ENCODE measurements at regions not wholly inside any gene's neighbourhood (a gene's known extent, or its start where the extent isn't known, plus 50 kb on each side); places are given as distances from the start of the nearest gene placed in this dataset.

DNA sequence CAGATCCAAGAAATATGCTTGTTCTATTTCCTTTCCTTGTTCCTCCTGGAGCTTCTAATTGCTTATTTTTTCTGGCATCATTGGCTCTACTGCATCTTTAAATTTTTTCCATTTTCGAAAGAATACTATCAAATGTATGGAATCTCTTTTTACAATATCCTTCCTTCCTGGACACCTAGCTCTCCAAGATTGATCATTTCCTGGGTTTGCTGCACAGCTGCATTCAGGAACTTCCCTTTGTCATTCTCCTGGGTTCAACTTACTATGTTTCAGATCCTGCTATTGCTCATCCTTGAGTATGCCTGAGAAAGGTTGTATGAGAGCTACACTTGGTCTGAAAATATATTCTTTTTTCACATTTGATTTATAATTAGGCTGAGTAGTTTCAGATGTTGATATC, 73.7 kb upstream of the ERCC6L2 start:
- TF ChIP-seq, protein P1, sequence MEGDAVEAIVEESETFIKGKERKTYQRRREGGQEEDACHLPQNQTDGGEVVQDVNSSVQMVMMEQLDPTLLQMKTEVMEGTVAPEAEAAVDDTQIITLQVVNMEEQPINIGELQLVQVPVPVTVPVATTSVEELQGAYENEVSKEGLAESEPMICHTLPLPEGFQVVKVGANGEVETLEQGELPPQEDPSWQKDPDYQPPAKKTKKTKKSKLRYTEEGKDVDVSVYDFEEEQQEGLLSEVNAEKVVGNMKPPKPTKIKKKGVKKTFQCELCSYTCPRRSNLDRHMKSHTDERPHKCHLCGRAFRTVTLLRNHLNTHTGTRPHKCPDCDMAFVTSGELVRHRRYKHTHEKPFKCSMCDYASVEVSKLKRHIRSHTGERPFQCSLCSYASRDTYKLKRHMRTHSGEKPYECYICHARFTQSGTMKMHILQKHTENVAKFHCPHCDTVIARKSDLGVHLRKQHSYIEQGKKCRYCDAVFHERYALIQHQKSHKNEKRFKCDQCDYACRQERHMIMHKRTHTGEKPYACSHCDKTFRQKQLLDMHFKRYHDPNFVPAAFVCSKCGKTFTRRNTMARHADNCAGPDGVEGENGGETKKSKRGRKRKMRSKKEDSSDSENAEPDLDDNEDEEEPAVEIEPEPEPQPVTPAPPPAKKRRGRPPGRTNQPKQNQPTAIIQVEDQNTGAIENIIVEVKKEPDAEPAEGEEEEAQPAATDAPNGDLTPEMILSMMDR (conservative IDR thresholded peaks at IDR 0.05; ENCODE audit: low read length), result no peak
- no peak for TF ChIP-seq EZH2phosphoT487 (IDR thresholded peaks at IDR 0.05; ENCODE audit: borderline replicate concordance)
